HG02623 (cell line): ENCODE measurements at regions not wholly inside any gene's neighbourhood (a gene's known extent, or its start where the extent isn't known, plus 50 kb on each side); places are given as distances from the start of the nearest gene placed in this dataset.

Source experiments
- ATAC-seq: cut with Tn5 transposase; IDR thresholded peaks from one replicate; pipeline ENCODE4 v1.9.1; 2021; ENCODE audit warnings: moderate library complexity; ENCODE audit not compliant: unreplicated experiment

DNA sequence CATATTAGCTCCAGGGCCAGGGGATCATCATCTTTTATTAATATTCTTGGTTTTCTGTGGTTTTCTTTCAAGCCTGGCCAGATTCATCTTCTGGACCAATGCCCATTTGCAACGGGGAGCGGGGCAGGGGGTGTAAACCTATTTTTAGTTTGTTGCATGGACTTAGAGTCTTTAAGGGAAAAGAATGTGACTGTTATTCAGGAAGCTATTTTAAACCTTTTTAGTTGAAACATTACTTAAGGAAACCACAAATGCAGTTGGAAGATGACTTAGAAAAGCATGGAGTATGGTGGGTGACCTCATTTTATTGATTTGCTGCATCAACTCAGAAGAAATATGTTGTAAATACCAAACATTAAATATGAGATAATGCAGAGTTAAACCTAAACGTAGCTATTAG lies 368.4 kb upstream of the E2F7 start:
- no peak for ATAC-seq

DNA sequence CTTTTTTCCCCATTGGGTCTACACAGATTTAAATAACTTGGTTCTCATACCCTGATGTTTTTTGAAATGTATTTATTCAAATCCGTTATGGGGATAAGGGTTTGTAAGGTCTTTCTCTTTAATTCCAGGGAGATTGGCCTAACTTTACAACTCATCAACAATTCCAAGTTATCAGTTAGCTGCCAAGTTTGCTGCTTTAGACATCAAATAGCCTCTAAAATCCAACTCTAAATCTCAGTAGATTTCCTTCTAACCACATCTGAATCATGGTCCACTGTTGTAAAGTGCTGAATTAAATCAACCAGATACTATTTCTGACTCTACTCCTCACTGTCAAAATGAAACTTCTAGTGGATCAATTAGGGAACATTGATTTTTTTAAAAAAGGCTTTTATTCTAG lies 364.1 kb upstream of the E2F7 start:
- ATAC-seq, result no peak

DNA sequence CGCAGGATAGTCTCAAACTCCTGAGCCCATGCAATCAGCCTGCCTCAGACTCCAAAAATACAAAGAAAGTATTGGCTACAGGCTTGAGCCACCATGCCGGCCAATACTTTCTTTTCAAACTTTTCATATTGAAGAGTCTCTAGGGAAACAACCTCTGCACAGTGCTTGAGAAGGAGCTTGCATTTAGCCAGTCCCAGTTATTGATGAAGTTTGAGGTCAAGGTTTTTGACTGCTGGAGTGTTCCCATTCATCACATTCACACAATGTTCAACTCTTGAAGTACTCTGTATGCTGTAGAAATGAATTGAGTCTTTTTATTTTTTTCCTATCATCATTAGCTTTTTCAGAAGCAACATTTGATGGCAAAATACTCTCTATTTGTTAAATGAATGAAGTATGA lies 355.8 kb upstream of the E2F7 start:
- ATAC-seq, result no peak

DNA sequence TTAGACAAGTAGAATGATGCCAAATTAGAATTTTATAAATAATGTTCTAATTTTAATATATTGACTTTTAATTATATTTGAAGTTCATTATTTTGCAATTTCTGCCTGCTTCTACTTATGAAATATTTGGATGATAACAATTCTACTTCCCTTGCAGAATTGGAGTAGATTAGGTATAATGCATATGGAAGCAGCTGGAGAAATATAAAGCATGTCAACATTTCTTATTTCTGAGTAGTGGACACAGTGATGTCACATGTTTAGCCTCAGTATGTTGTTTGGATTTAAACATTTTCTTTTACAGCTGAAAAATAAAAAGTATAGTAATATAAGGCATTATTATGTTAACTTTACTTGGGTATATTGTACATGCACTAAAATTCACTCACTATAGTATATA lies 344.2 kb upstream of the E2F7 start:
- ATAC-seq, result no peak

DNA sequence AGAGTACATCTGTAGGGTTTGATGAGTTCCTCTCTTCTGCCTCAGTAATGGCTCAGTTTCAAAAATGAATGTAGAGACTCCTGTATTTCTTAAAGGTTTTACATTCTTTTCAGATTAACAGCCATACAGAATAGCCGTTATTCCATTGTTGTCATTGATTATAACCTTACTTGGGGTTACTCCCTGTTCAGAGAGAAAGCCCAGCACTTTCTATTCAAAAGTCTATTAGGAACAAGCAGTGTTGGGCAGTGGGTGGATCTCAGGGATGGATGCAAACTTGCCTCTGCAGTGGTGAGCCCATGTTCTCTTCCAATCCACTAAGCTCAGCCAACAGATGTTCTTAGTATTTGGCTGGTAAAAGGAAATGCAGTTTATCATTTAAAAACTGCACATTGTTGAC lies 342.6 kb upstream of the E2F7 start:
- no peak for ATAC-seq

DNA sequence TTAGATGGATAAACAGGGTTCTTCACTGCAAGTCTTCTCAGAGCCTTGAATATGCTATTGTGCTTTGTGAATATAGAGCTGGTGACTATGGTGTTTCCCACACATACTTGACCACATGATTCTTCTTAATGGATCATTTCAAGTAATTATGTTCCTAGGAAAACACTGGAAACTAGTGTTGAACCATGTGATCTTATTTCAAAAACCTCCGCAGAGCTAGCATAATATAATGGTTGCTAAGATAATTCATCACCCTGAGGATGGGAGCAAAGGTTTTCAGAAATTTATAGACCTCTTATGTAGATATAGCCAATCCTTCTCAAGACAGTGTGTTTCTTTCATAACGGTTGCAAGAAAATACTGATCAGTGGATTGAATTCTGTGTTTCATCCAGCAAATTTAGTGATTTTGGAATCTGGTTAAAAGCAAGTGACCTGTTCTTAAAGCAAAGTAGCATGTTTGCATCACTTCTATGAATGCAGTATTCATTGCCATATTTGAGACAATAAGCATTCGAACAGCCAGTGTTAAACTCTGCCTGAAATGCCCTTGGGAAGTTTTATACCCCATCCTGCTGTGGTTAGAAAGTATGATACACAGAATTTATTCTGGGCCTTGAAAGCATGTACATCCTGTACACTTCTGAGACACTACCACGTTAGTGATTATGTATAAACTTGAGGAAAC lies 341.0 kb upstream of the E2F7 start:
- no peak for ATAC-seq

DNA sequence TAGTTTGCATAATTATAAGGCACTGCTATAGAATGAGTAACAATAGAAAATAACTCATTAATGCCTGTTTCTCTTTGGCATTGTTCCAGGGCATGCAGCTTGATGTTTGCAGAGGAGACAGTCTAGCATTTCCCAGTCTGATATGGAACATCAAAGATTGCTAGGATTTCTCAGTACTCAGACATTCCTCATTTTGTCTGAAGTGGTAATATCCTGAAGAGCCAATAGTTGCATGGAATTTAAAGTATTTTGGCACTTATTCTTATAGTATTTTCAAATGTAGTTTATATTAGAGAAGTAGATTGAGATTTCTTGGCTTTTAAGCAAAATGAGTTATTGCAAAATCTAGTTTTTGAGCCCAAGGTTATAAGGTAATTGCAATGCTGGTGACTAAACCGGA lies 337.3 kb upstream of the E2F7 start:
- no peak for ATAC-seq

DNA sequence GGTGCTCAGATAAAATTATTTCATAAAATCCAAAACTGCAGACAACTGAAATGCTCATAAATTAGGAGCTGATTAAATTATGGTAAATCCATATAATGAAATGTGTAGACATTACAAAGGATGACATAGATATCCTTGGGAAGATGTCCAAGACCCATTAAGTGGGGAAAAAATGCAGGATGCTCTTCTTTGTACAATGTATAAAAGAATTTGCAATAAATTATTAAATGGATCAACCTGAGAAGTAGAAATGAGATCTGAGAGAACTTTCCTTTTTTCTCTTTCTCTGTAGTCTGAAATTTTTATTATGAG lies 336.4 kb upstream of the E2F7 start:
- no peak for ATAC-seq

DNA sequence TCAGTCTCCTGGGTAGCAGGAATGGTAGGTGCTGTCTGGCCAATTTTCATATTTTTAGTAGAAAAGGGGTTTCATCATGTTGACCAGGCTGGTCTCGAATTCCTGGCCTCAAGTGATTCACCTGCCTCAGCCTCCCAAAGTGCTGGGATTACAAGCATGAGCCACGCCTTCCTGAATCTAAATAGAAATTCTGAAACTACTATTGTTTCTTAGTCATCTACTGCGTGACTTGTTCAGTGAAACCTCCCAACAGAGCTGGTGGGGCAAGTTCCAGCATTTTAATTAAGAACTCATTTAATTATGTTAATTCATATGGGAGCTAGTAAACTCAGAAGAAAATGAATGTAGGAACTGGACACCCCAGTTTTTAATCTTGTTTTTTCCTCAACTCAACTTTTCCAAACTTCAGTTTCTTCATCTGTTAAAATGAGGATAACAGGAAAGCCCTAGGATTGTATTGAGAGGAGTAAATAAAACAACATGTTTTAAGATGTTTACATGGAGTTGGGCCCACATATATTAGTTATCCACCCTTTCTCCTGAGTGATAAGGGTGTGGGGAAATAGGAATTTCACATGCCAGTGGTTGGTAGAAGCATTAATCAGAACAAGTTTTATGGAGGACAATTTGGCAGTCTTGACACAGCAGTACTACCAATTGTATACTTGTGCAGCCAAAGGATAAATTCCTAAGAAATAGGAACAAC lies 335.8 kb upstream of the E2F7 start:
- ATAC-seq, result no peak

DNA sequence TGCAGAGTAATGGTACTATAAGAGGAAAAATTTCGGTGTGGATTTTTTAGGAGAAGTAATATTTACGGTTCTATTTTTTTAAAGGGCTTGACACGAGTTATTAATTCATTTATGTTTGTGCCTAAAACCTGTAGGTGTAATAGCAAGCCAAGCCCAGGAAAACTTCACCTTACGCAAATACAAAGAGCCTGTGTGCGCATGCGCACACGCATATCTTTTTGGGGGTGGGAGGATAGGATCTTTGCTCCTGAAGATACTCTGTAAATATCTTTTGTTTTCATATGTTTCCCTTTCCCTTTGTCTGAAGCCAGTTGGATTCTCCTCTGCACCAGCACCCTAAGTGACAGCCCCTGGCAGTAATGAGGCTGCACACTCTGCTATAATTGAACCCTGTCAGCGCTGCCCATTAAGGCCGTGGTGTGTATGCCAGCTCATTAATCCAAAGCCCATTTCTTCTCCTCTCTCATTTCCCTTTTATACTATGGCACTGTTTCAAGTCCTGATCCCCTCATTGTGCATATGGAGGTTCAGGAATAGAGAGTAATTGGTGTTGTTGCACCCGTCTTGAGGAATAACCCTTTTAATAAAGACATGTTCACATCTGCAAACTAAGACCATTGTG lies 327.2 kb upstream of the E2F7 start:
- ATAC-seq, result no peak

DNA sequence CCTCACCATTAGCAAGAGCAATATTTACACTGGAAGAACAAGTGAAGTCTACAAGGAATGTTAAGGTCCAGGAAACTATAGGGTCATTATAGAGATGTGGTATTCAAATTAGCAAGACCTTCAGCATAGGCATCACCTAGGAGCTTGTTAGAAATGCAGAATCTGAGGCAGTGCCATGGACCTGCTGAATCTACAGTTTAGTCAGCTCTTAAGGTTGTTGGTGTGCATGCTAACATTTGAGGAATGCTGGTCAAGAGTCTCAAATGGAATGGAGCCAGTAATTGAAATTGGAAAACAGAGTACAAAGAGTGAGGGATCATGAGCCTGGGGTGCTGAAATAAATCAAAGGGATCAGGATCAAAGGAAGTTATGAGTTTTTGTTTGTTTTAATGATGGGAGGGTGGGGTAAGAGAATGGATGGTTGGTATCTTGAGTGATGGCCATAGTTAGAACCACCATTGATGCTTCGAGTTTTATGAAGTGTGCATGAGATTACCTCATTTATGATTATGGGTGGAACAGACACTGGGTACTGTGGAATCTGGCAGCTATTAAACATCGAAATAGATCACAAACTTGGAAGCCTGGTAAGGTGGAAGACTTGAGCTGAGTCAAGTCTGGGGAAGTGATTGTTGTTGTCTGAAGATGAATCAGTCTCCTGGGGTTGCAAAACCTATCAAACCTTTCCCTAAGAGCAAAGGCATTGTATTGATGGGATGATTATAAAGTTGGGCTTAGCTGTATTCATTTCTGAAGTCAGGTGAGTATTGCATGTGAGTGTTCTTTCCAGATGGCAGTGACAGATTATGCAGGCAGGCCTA lies 323.3 kb upstream of the E2F7 start:
- ATAC-seq, result no peak

DNA sequence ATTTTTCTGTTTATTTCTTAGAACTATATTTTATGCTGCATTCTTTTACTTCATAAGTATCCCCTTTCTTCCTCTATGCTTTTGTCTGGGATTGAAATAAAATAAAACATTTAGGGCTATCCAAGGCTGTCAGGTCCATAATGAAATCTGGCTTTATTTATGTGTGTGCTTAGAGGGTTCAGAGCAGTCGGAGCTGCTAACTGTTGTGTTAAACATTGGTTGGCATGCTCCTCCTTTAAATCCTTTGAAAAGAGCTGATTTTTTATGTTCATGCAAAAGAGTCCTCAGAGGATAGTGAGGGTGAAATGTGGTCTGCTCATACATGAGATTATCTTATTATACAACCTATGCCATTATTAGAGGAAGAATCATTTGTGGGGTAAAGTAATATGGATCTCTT lies 322.3 kb upstream of the E2F7 start:
- no peak for ATAC-seq

DNA sequence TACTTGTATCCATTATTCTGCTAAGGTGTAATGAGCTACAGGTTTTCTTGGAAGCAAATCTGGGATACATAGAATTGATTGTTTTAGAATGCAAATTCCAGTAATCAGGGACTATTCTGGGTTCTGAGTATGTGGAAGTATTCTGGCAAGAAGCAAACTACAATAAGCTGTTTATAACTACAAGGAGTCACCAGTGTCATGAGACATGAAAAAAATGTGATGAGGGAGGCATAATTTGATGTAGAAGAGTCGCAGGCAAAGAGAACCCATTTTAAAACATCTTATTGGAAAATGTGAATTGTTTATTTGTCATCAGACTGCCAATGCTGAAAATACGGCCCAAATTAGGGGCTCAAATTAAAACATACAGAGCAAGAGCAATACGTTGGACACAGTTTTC lies 321.8 kb upstream of the E2F7 start:
- ATAC-seq, result no peak

DNA sequence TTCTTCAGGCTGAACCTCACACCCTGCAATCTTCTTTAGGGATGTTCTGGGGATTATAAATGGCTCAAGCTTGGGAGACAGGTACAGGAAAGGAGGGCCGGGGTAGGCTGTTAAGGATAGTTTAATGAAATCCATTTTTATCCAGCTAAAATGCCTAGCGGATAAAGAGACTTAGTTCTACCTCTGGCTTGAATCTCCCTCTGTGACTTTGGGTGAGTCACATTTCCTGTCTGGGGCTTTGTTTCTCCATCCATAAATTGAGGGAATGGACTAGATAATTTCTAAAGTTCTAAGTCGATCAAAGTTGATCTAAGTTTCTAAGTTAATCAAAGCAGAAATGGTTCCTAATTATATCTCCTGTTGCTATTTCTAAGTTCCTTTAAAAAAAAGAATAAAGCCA lies 319.6 kb upstream of the E2F7 start:
- no peak for ATAC-seq

DNA sequence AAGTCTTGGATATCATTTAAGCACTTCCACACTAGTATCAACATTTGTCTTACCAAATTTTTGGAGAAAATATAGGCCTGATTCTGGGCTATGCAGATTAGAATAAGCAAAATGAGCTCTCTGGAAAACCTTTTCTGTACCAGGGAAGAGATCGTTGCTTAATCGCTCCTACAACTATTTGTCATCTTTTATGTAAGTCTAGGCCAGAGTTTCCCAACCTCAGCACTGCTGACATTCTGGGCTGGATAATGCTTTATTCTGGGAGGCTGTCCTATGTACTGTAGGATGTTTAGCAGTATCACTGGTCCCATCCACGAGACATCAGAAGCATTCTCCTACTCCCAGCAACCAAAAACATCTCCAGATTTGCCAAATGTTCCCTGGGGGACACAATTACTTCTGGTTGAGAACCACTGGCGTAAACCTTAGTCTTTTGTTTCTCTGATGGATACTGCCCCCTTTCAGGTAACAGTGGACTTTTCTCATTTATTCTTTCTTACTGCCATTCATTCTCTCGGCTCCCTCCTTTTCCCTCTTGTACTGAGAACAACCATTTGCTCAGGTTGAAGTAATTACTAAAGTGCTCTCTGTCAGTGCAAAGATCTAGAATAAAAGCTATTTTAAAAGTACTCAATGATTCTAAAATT lies 316.9 kb upstream of the E2F7 start:
- no peak for ATAC-seq

DNA sequence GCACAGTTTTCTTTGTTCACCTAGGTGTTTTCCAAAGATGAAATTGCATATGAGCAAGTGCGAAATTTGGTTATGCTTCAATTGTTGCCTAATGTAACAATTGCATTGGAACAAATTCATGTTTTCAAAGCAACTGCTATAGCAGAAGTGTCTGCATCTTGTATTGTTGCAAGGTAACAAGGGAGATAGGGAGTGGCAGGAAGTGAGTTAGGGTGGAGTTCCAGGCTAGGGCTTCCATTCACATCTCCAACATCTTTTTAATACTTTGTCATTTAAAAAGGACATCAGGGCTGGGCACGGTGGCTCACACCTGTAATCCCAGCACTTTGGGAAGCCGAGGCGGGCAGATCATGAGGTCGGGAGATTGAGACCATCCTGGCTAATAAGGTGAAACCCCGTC lies 312.3 kb upstream of the E2F7 start:
- ATAC-seq, result no peak

DNA sequence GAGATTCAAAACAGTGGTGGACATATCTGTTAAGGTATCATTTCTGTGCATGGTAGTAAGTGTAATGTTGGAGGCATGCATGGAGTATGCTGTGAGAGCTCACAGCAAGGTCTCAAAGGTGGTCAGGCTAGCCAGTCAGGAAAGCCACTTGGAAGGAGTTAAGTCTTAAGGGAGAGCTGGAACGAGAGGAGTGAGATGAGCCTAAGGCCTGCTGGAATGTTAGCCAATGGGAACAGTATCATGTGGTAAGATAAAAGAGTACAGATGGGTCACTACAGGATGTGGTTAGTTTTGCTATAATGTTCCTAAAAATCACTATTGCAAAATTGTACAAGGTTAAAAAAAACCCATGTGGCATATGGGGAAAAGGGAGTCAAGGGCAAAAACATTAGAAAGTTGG lies 311.7 kb upstream of the E2F7 start:
- no peak for ATAC-seq

DNA sequence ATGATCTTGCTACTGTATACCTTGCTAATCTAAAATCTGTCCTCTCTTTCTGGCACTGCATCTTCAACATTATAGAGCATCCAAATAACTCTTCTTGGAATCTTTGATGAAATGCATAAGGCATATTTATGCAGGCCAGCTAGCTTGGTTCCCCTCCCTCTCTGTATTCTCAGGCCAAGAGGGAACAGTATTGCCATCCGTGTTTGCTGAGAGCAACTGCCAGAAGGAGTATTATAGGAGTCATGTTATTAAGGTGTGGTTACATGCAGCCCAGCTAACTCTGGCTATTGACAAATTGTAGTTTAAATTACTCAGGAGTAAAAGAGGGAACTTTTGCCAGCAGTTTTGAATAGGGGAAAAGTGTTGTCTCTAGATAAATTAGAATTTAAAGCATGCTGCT lies 309.3 kb upstream of the E2F7 start:
- no peak for ATAC-seq

DNA sequence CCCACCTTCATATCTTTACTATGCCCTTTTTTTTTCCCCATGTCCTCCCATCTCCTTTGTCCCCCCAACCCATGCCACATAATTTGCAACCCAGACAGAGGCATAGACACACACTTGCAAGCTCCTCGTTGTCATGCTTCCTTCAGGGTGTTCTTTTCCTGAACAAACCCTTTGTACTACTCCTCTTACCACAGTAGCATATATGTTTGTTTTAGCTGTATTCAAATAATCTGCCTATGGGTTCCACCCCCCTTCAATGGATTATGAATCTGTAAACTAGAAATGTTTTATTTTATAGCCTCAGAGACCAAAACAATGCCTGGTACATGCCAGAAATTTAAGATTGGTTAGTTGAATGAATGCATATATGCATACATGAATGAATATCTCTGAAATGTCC lies 307.1 kb upstream of the E2F7 start:
- ATAC-seq, result no peak

DNA sequence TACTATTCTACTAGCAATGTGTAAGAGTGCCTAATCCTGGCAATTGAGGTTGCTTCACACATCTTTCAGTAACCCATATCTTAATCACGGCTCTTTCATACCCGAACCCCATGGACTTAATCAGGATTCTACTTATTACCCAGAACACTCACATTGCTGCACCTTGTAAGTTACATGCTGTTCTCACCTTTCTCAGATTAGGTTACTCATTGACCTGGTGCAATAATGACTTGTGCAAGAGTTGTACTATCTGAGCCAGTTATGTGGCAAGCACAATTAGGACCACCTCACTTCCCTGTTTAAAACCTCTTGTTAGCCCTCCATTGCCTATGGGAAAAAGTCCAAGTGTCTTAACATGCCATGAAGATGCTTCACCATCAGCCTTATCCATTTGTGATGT lies 306.7 kb upstream of the E2F7 start:
- ATAC-seq, result no peak

DNA sequence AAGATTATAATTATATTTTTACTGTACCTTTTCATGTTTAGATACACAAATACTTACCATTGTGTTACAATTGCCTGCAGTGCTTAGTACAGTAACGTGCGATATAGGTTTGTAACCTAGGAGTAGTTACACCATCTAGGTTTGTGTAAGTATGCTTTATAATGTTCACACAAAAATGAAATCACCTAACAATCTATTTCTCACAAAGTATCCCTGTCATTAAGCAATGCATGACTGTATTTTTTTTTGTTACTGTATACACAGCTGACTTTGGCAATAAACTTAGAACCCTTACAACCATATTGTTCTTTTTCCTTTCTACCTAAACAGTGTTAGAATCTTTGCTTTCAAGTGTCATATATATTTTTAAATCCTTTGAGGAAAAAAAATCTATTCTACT lies 303.0 kb upstream of the E2F7 start:
- no peak for ATAC-seq
